NCI-H82 treated with DMSO at 0.1 percent for 48 hours (cell line): ENCODE measurements at regions not wholly inside any gene's neighbourhood (a gene's known extent, or its start where the extent isn't known, plus 50 kb on each side); places are given as distances from the start of the nearest gene placed in this dataset.

Experiments
- DNase-seq: peaks from one replicate; lab custom pipeline; 2025; ENCODE audit not compliant: unreplicated experiment; lab: John Stamatoyannopoulos, UW

GRCh38 chr6:170117111-170117972 is 173.5 kb downstream of the DLL1 start:
- no peak for DNase-seq

GRCh38 chr6:170116636-170117035 is 174.2 kb downstream of the DLL1 start:
- no peak for DNase-seq

GRCh38 chr6:170114956-170115855 is 175.7 kb downstream of the DLL1 start:
- no peak for DNase-seq

- no peak for DNase-seq
Measured at GRCh38 chr6:170114187-170114945, 176.5 kb downstream of the DLL1 start.

GRCh38 chr6:170113141-170113540 is 177.7 kb downstream of the DLL1 start:
- no peak for DNase-seq

GRCh38 chr6:170112583-170112860 is 178.4 kb downstream of the DLL1 start:
- DNase-seq = no peak

GRCh38 chr6:170111816-170112582 is 178.9 kb downstream of the DLL1 start:
- DNase-seq = no peak

GRCh38 chr6:170111141-170111664 is 179.7 kb downstream of the DLL1 start:
- no peak for DNase-seq

GRCh38 chr6:170110201-170111140 is 180.4 kb downstream of the DLL1 start:
- no peak for DNase-seq

GRCh38 chr6:170108890-170109587 is 181.8 kb downstream of the DLL1 start:
- DNase-seq = no peak

GRCh38 chr6:170108456-170108855 is 182.4 kb downstream of the DLL1 start:
- DNase-seq = no peak

GRCh38 chr6:170107606-170108222 is 183.2 kb downstream of the DLL1 start:
- DNase-seq = no peak

- no peak for DNase-seq
Measured at GRCh38 chr6:170106906-170107525, 183.9 kb downstream of the DLL1 start.

- no peak for DNase-seq
Measured at GRCh38 chr6:170102582-170103481, 188.0 kb downstream of the DLL1 start.

GRCh38 chr6:170102038-170102437 is 188.8 kb downstream of the DLL1 start:
- DNase-seq = no peak

- no peak for DNase-seq
Measured at GRCh38 chr6:170101281-170102035, 189.4 kb downstream of the DLL1 start.
